Nephron progenitor cell (in vitro differentiated cells): ENCODE measurements at regions not wholly inside any gene's neighbourhood (a gene's known extent, or its start where the extent isn't known, plus 50 kb on each side); places are given as distances from the start of the nearest gene placed in this dataset.
"Not testable (repeated sequence)": the region's sequence is repeated elsewhere in the genome, so short reads cannot be mapped to it uniquely, and the experiment has no call there.

Experiments
- DNase-seq: peaks from one replicate; pipeline ENCODE4 v3.0.0; 2021
- H3K27ac Mint-ChIP-seq: 2 replicates; pipeline ENCODE4 v1.8.0; 2021; ENCODE audit warnings: mild to moderate bottlenecking, moderate library complexity, mixed read lengths
- H3K27me3 Mint-ChIP-seq: 2 replicates; pipeline ENCODE4 v1.8.0; 2021; ENCODE audit warnings: mild to moderate bottlenecking, low read depth, mixed read lengths; ENCODE audit not compliant: poor library complexity
- H3K36me3 Mint-ChIP-seq: 2 replicates; pipeline ENCODE4 v1.8.0; 2021; ENCODE audit warnings: low read depth, mixed read lengths
- H3K4me1 Mint-ChIP-seq: 2 replicates; pipeline ENCODE4 v1.8.0; 2021; ENCODE audit warnings: mixed read lengths
- H3K4me3 Mint-ChIP-seq: 2 replicates; pipeline ENCODE4 v1.8.0; 2021; ENCODE audit warnings: mild to moderate bottlenecking, moderate library complexity, mixed read lengths
- H3K9me3 Mint-ChIP-seq: 2 replicates; pipeline ENCODE4 v1.8.0; 2021; ENCODE audit warnings: mild to moderate bottlenecking, moderate library complexity, mixed read lengths
- CTCF ChIP-seq: fragments of 200-600 bp; sonication (generic); IDR thresholded peaks from 2 replicates; pipeline ENCODE4 v1.5.0; 2021; ENCODE audit warnings: antibody characterized with exemption

- no peaks in the 10 kb centered on the region for H3K4me1 Mint-ChIP-seq
- DNase-seq: no peak
- no peak overlapping the region for H3K4me3 Mint-ChIP-seq
- no peaks in the 10 kb centered on the region for H3K9me3 Mint-ChIP-seq
- H3K27me3 Mint-ChIP-seq: no peaks in the 10 kb centered on the region
- no peak for TF ChIP-seq CTCF
- H3K36me3 Mint-ChIP-seq: no peaks in the 10 kb centered on the region
- no peak overlapping the region for H3K27ac Mint-ChIP-seq
Observed at GRCh38 chr1:177413982-177414596, 243.3 kb downstream of the BRINP2 start.

DNA sequence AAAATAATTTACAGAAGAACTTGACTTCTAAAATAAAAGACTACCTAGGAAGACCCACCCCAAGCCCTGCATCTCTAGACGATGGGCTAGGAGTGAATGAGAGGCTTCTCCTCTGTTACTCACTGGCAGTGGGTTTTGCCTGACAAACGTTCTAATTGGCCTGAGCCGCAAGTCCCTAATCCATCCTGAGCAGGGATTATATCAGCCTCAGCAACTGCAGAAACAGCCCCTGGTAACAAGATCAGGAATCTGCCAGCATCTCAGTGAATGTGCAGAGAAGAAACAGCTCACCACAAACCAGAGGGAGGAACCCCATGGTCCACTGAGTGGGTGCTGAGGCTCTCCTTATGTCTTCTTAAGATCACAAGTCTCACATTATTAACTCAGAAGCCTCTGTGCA is 240.6 kb downstream of the BRINP2 start:
- no peak for DNase-seq
- no peak for TF ChIP-seq CTCF
- Mint-ChIP-seq H3K9me3 (peaks cover 19% of the 10 kb centered on the region), H3K4me1 (peaks cover 8% of the 10 kb centered on the region), H3K27ac (no peak overlapping the region), H3K36me3 (peaks cover 15% of the 10 kb centered on the region), H3K4me3 (no peak overlapping the region), H3K27me3 (peaks cover 7% of the 10 kb centered on the region)

- DNase-seq: no peak
- H3K4me1 Mint-ChIP-seq: peaks cover 8% of the 10 kb centered on the region
- no peak overlapping the region for H3K4me3 Mint-ChIP-seq
- H3K36me3 Mint-ChIP-seq: peaks cover 19% of the 10 kb centered on the region
- peaks cover 7% of the 10 kb centered on the region for H3K27me3 Mint-ChIP-seq
- no peak for TF ChIP-seq CTCF
- H3K27ac Mint-ChIP-seq: no peak overlapping the region
- peaks cover 30% of the 10 kb centered on the region for H3K9me3 Mint-ChIP-seq
Observed at GRCh38 chr1:177410179-177410766, 239.5 kb downstream of the BRINP2 start.

GRCh38 chr1:177406323-177406722 is 235.6 kb downstream of the BRINP2 start:
- H3K4me1 Mint-ChIP-seq, DNase-seq, H3K4me3 Mint-ChIP-seq, H3K27ac Mint-ChIP-seq, H3K27me3 Mint-ChIP-seq: not testable (repeated sequence)
- H3K9me3 Mint-ChIP-seq: peaks cover 47% of the 10 kb centered on the region
- H3K36me3 Mint-ChIP-seq: peaks cover 19% of the 10 kb centered on the region

DNA sequence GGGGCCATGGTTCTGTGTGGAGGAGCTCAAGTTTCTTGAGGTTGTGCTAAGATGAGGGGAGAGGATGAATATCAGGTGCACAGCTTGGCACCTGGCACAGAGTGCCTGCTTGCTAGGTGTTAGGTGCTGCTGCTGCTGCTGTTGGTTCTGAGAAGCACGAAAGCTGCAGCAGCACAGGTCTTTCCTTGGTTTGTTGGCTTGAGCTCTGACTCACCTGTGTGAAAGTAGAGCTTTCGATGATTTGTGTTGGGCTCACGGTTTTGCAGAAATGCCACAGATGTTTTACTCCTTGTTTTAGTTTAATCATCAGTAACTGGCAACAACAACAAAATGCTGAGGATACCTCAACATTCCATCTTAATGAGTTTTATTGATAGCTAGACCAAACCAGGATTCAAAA is 221.6 kb downstream of the BRINP2 start:
- no peak overlapping the region for H3K27ac Mint-ChIP-seq
- H3K9me3 Mint-ChIP-seq: no peaks in the 10 kb centered on the region
- no peak for TF ChIP-seq CTCF
- H3K4me1 Mint-ChIP-seq: no peaks in the 10 kb centered on the region
- H3K27me3 Mint-ChIP-seq: peaks cover 4% of the 10 kb centered on the region
- H3K4me3 Mint-ChIP-seq: no peak overlapping the region
- no peak for DNase-seq
- no peaks in the 10 kb centered on the region for H3K36me3 Mint-ChIP-seq

DNA sequence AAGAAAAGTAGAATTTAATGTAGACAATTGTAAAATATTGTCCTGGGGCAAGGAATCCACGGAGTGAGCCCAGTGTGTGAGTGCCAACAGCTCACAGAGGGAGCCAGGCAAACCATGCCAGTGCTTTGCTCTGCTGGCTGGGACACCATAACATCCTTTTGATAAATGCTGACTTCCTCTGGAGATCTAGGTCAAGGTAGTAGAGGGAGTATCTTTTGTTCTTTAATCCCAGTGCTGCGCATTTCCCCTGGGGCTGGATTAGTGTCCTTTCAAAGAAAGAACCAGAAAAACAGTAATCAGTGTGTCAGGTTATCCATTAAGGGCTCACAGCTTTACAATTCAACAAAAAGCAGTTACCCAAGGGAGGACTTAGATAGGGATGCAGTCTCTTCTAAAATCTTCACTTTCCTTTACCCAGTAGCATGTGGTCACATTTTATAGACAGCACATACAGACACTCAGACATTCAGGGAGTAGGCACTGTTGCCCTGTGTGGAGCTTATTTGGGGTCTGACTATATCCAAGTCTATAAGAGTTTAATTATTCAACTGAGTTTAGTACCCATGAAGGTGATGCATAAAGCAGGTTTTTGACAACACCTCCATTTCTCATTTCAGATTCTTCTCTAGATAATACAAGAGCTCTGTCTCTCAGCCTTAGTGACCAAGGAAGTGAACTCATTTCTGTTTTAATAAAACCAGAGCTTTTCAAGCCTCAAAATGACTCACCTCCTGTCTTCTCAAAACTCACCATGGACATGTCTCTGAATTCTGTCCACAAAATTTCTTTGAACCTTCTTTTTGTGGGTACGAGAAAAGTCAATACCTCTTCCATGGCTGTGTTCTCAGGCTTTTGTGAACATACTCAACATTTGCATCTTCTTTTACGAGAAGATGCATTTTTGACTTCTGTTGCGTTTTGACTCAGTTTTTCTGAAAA is 215.3 kb downstream of the BRINP2 start:
- TF ChIP-seq CTCF: no peak
- no peak overlapping the region for H3K4me3 Mint-ChIP-seq
- peaks cover 25% of the 10 kb centered on the region for H3K9me3 Mint-ChIP-seq
- no peak for DNase-seq
- H3K27ac Mint-ChIP-seq: no peak overlapping the region
- peaks cover 12% of the 10 kb centered on the region for H3K36me3 Mint-ChIP-seq
- H3K4me1 Mint-ChIP-seq: peaks cover 6% of the 10 kb centered on the region
- H3K27me3 Mint-ChIP-seq: peaks cover 3% of the 10 kb centered on the region
